C4-2B (cell line): ENCODE measurements at regions not wholly inside any gene's neighbourhood (a gene's known extent, or its start where the extent isn't known, plus 50 kb on each side); places are given as distances from the start of the nearest gene placed in this dataset.

Experiments
- CTCF ChIP-seq: fragments of 450-650 bp; conservative IDR thresholded peaks from 2 replicates; pipeline ENCODE4 v1.5.1; 2017; ENCODE audit warnings: mild to moderate bottlenecking
- ZFX ChIP-seq: fragments of 450-650 bp; IDR thresholded peaks from 2 replicates; pipeline ENCODE4 v1.6.1; 2017

DNA sequence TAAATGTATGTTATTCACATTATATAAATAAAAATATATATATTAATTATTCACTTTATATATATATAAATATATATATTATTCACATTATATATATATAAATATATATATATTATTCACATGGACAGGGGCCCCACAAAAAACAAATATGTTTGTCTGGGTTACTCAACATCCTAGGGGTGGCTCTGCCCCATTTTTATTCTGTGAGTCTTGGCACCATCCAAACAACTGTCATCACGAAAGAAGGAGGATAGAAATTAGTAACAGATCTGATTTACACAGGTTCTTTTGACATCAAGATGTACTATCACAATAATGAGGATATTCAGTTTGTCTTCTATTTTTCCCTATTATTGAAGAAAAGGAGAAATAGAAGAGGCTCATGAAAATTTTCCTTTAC is 187.3 kb downstream of the GPX5 start:
- TF ChIP-seq CTCF, result no peak
- TF ChIP-seq ZFX, result no peak
